ENCODE measurements at regions not wholly inside any gene's neighbourhood (a gene's known extent, or its start where the extent isn't known, plus 50 kb on each side); places are given as distances from the start of the nearest gene placed in this dataset.

DNA sequence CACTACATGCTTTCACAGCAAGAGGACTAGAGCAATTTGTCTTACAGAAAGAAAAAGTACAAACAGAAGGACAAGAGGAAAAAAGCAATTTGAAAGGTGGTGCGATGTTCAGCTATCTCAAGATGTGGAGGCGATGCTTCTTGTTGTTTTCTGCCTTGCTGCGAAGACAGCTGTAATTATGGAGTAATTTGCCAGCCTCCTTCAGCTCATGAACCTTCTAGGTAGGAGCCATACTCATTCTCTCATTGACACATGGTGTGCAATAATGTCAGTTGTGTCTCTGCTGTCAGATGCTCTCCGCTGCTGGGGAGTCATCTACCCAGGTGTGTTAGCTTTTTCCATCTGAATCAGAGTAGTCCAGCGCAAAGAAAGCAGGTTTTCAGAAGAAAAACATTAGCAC lies 424.5 kb downstream of the NR2F1-AS1 start:
- H3K4me3 Mint-ChIP-seq = no peak overlapping the region
- H3K4me1 Mint-ChIP-seq (ENCODE audit: low read depth) = no peaks in the 10 kb centered on the region
- DNase-seq (no peak), ATAC-seq (replicated peaks in 1 of 2) (no peak)
- H3K9me3 Mint-ChIP-seq = no peaks in the 10 kb centered on the region
- no peaks in the 10 kb centered on the region for H3K36me3 Mint-ChIP-seq (ENCODE audit: insufficient read depth in 2 of 2)
- H3K27me3 Mint-ChIP-seq (ENCODE audit: low read depth) = no peaks in the 10 kb centered on the region
- no peak overlapping the region for H3K27ac Mint-ChIP-seq

DNA sequence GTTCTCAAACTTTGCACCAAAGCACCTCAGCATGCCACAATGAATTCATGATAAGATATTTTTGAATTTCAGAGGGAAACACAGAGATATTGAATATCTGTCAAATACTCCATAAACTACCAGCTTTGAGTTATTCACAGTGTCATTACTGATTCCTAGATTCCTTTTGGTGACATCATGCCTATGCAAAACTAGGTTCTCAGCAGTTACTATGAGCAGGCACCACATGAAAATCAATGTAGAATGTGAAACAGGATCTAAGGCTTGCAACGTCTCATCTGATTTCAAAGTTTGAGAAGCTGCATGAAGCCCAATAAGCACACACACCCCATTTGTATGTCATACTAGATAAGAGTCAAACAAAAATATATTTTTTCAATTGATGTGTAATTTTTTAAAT lies 426.5 kb downstream of the NR2F1-AS1 start:
- H3K27ac Mint-ChIP-seq = no peak overlapping the region
- no peaks in the 10 kb centered on the region for H3K9me3 Mint-ChIP-seq
- no peak for DNase-seq
- H3K4me3 Mint-ChIP-seq = no peak overlapping the region
- ATAC-seq (replicated peaks in 1 of 2) = no peak
- H3K27me3 Mint-ChIP-seq (ENCODE audit: low read depth) = no peaks in the 10 kb centered on the region
- H3K4me1 Mint-ChIP-seq (ENCODE audit: low read depth) = no peaks in the 10 kb centered on the region
- H3K36me3 Mint-ChIP-seq (ENCODE audit: insufficient read depth in 2 of 2) = no peaks in the 10 kb centered on the region

DNA sequence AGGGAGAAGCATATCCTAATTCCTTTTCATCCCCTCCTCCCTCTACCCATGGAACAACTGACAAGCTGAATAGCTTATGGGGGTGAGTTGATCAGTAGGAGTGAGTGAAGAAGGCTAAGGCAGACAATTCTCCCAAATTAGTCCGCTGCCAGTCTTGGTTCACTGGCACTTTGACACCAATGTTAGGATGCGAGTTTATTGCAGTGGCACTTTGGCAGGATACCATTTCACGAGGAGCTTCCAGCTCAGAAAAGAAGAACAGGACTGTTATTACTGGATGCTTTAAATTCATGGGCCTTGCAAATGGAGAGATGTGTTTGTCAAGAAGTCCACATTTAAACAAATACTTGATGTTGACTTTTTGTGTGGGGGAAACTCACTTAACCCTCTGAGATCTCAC lies 427.6 kb downstream of the NR2F1-AS1 start:
- Mint-ChIP-seq H3K9me3 (no peaks in the 10 kb centered on the region), H3K36me3 (ENCODE audit: insufficient read depth in 2 of 2) (no peaks in the 10 kb centered on the region), H3K4me1 (ENCODE audit: low read depth) (no peaks in the 10 kb centered on the region), H3K27me3 (ENCODE audit: low read depth) (no peaks in the 10 kb centered on the region), H3K27ac (no peak overlapping the region), H3K4me3 (no peak overlapping the region)
- ATAC-seq (replicated peaks in 1 of 2) (no peak), DNase-seq (no peak)

GRCh38 chr5:93151896-93152295 lies 429.1 kb downstream of the NR2F1-AS1 start:
- ATAC-seq (replicated peaks in 1 of 2) (no peak), DNase-seq (no peak)
- H3K9me3 Mint-ChIP-seq = no peaks in the 10 kb centered on the region
- H3K4me3 Mint-ChIP-seq = no peak overlapping the region
- H3K36me3 Mint-ChIP-seq (ENCODE audit: insufficient read depth in 2 of 2) = no peaks in the 10 kb centered on the region
- H3K4me1 Mint-ChIP-seq (ENCODE audit: low read depth) = no peaks in the 10 kb centered on the region
- H3K27me3 Mint-ChIP-seq (ENCODE audit: low read depth) = no peaks in the 10 kb centered on the region
- no peak overlapping the region for H3K27ac Mint-ChIP-seq

- H3K9me3 Mint-ChIP-seq = no peaks in the 10 kb centered on the region
- no peak overlapping the region for H3K27ac Mint-ChIP-seq
- H3K36me3 Mint-ChIP-seq (ENCODE audit: insufficient read depth in 2 of 2) = no peaks in the 10 kb centered on the region
- no peak for ATAC-seq (replicated peaks in 1 of 2)
- H3K4me3 Mint-ChIP-seq = no peak overlapping the region
- H3K4me1 Mint-ChIP-seq (ENCODE audit: low read depth) = no peaks in the 10 kb centered on the region
- no peak for DNase-seq
- no peaks in the 10 kb centered on the region for H3K27me3 Mint-ChIP-seq (ENCODE audit: low read depth)
Measured at GRCh38 chr5:93151121-93151520, 429.9 kb downstream of the NR2F1-AS1 start.

DNA sequence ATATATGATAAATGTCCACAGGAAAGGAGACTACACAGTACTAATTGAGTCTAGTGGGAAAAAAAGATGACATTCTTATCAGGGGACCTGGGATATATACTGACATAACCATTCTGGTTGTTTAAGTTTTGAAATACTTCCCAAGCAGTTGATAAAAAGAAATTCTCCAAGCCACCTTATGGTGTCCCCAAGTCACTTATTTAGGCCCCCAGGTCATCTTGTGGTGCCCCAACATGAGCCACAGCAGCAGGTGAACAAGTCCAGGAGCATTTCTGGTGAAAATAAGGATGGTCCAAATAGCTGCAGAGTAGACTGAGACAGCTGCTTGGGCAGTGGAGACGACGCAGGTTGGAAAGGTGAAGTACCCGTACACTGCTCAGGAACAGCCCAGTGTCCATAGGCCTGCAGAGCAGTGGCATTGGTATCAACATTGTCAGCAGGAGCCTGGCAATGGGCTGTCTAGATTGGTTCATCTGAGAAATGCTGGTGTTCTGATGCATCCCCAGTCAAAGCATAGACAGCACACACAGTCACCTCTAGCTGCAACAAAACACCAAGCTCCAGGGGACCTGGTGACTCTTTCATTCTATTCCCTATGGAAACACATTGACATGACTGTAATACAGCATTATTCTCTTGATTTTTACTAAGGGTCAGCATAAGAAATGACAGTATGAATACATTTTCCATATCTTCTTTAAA lies 430.6 kb downstream of the NR2F1-AS1 start:
- ATAC-seq (replicated peaks in 1 of 2) (no peak), DNase-seq (no peak)
- Mint-ChIP-seq H3K9me3 (peaks cover 0 to under 1% of the 10 kb centered on the region in 2 donors), H3K27me3 (ENCODE audit: low read depth) (no peaks in the 10 kb centered on the region), H3K4me1 (ENCODE audit: low read depth) (no peaks in the 10 kb centered on the region), H3K27ac (no peak overlapping the region), H3K36me3 (ENCODE audit: insufficient read depth in 2 of 2) (no peaks in the 10 kb centered on the region), H3K4me3 (no peak overlapping the region)

DNA sequence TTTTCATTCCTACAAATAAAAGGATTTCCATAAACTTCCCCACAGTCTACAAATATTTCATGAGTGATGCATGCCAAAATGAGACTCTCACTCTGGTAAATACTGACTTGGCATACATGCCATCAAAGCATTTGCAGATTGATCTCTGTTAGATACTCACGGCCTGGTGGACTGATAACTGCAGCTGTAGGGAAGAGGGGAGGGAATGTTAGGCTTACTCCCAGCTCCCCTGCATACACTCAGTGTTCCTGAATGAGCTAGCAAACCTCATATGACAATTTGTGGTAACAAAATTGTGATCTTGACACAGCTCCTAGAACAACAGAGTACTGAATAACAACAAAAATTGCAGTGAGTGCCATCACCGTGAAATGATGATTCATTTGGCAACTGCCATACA lies 435.3 kb downstream of the NR2F1-AS1 start:
- Mint-ChIP-seq H3K27me3 (ENCODE audit: low read depth) (no peaks in the 10 kb centered on the region), H3K27ac (no peak overlapping the region), H3K9me3 (peaks cover 0 to 3% of the 10 kb centered on the region in 2 donors), H3K4me1 (ENCODE audit: low read depth) (no peaks in the 10 kb centered on the region), H3K4me3 (no peak overlapping the region), H3K36me3 (ENCODE audit: insufficient read depth in 2 of 2) (no peaks in the 10 kb centered on the region)
- DNase-seq = no peak
- ATAC-seq (replicated peaks in 1 of 2) = no peak

- H3K27ac Mint-ChIP-seq = no peak overlapping the region
- no peaks in the 10 kb centered on the region for H3K4me1 Mint-ChIP-seq (ENCODE audit: low read depth)
- H3K4me3 Mint-ChIP-seq = no peak overlapping the region
- H3K27me3 Mint-ChIP-seq (ENCODE audit: low read depth) = no peaks in the 10 kb centered on the region
- DNase-seq (no peak), ATAC-seq (replicated peaks in 1 of 2) (no peak)
- H3K36me3 Mint-ChIP-seq (ENCODE audit: insufficient read depth in 2 of 2) = no peaks in the 10 kb centered on the region
- peaks cover 1 to 4% of the 10 kb centered on the region in 2 donors for H3K9me3 Mint-ChIP-seq
Measured at GRCh38 chr5:93145019-93145418, 436.0 kb downstream of the NR2F1-AS1 start.

GRCh38 chr5:93141969-93142368 lies 439.1 kb downstream of the NR2F1-AS1 start:
- no peak for DNase-seq
- Mint-ChIP-seq H3K4me3 (no peak overlapping the region), H3K27me3 (ENCODE audit: low read depth) (no peaks in the 10 kb centered on the region), H3K4me1 (ENCODE audit: low read depth) (no peaks in the 10 kb centered on the region), H3K9me3 (peaks cover 1 to 4% of the 10 kb centered on the region in 2 donors), H3K36me3 (ENCODE audit: insufficient read depth in 2 of 2) (no peaks in the 10 kb centered on the region), H3K27ac (no peak overlapping the region)
- ATAC-seq (replicated peaks in 1 of 2) = no peak

- H3K9me3 Mint-ChIP-seq = no peaks in the 10 kb centered on the region
- H3K36me3 Mint-ChIP-seq (ENCODE audit: insufficient read depth in 2 of 2) = no peaks in the 10 kb centered on the region
- no peak overlapping the region for H3K27ac Mint-ChIP-seq
- H3K4me3 Mint-ChIP-seq = no peak overlapping the region
- no peak for ATAC-seq (replicated peaks in 1 of 2)
- no peaks in the 10 kb centered on the region for H3K27me3 Mint-ChIP-seq (ENCODE audit: low read depth)
- H3K4me1 Mint-ChIP-seq (ENCODE audit: low read depth) = no peaks in the 10 kb centered on the region
- no peak for DNase-seq
Measured at GRCh38 chr5:93130624-93131490, 450.2 kb downstream of the NR2F1-AS1 start.

DNA sequence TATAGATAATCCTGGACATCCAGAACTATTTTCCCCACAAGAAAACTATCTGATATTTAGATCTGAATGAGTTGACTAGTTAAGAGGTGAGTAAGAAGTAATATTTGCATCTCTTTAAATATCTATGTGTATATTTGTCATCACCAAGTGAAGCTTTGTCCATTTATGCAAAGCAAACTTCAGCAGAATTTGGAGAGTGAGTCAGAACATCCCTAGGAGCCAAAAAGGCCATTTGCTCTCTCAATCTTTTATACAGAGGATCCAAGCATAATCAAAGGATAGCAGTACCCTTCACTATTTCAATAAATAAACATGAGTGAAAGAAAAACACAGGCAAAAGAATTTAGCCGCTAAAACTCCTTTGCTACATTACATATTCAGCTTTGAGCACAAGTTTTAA lies 454.4 kb downstream of the NR2F1-AS1 start:
- Mint-ChIP-seq H3K36me3 (ENCODE audit: insufficient read depth in 2 of 2) (no peaks in the 10 kb centered on the region), H3K4me1 (ENCODE audit: low read depth) (no peaks in the 10 kb centered on the region), H3K4me3 (no peak overlapping the region), H3K9me3 (no peaks in the 10 kb centered on the region), H3K27ac (no peak overlapping the region), H3K27me3 (ENCODE audit: low read depth) (no peaks in the 10 kb centered on the region)
- ATAC-seq (replicated peaks in 1 of 2) (no peak), DNase-seq (no peak)

DNA sequence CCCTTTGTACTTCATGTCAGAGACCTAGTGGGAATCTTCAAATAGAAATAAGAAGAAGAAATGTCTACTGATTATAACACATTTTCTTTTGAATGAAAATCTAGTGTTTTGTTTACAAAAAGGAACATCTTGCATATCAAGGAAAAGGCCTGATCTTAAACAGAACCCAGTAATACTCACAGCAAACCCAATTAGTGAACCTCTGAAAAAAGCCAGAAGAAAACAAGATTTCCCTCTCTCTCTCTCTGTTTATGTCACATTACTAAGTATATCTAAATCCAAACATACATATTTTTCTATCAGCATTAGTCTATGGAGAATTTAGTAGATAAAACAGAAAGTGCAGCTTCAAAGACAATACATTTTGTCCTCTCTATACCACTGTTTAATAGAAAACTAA lies 457.9 kb downstream of the NR2F1-AS1 start:
- ATAC-seq (replicated peaks in 1 of 2) (no peak), DNase-seq (no peak)
- no peaks in the 10 kb centered on the region for H3K27me3 Mint-ChIP-seq (ENCODE audit: low read depth)
- H3K36me3 Mint-ChIP-seq (ENCODE audit: insufficient read depth in 2 of 2) = no peaks in the 10 kb centered on the region
- H3K4me3 Mint-ChIP-seq = no peak overlapping the region
- H3K4me1 Mint-ChIP-seq (ENCODE audit: low read depth) = no peaks in the 10 kb centered on the region
- H3K27ac Mint-ChIP-seq = no peak overlapping the region
- no peaks in the 10 kb centered on the region for H3K9me3 Mint-ChIP-seq

DNA sequence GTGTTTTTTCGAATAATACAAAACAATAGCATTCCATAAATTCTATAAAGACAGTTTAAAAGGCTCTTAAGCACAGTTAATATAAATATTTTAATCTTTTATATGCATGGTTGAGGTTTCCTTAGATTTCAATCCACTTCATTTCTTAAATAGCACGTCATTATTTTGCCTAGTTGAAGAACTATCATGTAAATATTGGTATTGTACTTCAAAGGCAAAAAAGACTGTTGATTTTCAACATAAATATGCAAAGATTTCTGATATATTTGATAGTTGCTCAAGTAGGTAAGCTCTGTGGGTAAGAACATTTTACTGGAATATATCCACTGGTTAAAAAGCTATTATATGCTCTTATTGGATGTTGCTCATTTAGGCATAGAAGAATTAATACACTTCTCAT lies 458.6 kb downstream of the NR2F1-AS1 start:
- Mint-ChIP-seq H3K4me3 (no peak overlapping the region), H3K9me3 (no peaks in the 10 kb centered on the region), H3K27me3 (ENCODE audit: low read depth) (no peaks in the 10 kb centered on the region), H3K36me3 (ENCODE audit: insufficient read depth in 2 of 2) (no peaks in the 10 kb centered on the region), H3K4me1 (ENCODE audit: low read depth) (no peaks in the 10 kb centered on the region), H3K27ac (no peak overlapping the region)
- no peak for ATAC-seq (replicated peaks in 1 of 2)
- DNase-seq = no peak

DNA sequence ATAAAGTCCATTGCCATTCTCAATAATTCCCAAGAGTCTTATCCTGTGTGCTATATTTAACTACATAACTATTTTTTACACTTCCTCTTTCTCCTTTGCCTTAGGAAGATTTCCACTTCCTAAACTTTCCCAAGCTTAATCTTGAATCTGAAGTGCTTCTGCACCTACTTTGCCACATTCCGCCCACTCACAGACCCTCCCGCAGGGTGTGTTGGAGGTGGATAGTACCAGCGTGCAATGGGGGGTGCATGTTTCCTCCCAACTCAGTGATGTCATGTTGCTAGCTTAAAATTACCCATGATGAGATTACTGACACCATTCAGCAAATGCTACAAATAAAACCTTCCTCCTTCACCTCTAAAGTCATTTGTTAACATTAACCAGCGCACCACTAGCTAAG lies 460.2 kb downstream of the NR2F1-AS1 start:
- no peaks in the 10 kb centered on the region for H3K36me3 Mint-ChIP-seq (ENCODE audit: insufficient read depth in 2 of 2)
- no peak for DNase-seq
- no peaks in the 10 kb centered on the region for H3K9me3 Mint-ChIP-seq
- H3K27me3 Mint-ChIP-seq (ENCODE audit: low read depth) = no peaks in the 10 kb centered on the region
- H3K4me1 Mint-ChIP-seq (ENCODE audit: low read depth) = no peaks in the 10 kb centered on the region
- no peak overlapping the region for H3K27ac Mint-ChIP-seq
- H3K4me3 Mint-ChIP-seq = no peak overlapping the region
- no peak for ATAC-seq (replicated peaks in 1 of 2)
